C4-2B (cell line): ENCODE measurements at regions not wholly inside any gene's neighbourhood (a gene's known extent, or its start where the extent isn't known, plus 50 kb on each side); places are given as distances from the start of the nearest gene placed in this dataset.

Source experiments
- CTCF ChIP-seq: fragments of 450-650 bp; conservative IDR thresholded peaks from 2 replicates; pipeline ENCODE4 v1.5.1; 2017; ENCODE audit warnings: mild to moderate bottlenecking
- ZFX ChIP-seq: fragments of 450-650 bp; IDR thresholded peaks from 2 replicates; pipeline ENCODE4 v1.6.1; 2017

- no peak for TF ChIP-seq CTCF
- no peak for TF ChIP-seq ZFX
Measured at GRCh38 chr10:6864142-6864541, 284.1 kb upstream of the PRKCQ start.
